ENCODE measurements at regions not wholly inside any gene's neighbourhood (a gene's known extent, or its start where the extent isn't known, plus 50 kb on each side); places are given as distances from the start of the nearest gene placed in this dataset.

DNA sequence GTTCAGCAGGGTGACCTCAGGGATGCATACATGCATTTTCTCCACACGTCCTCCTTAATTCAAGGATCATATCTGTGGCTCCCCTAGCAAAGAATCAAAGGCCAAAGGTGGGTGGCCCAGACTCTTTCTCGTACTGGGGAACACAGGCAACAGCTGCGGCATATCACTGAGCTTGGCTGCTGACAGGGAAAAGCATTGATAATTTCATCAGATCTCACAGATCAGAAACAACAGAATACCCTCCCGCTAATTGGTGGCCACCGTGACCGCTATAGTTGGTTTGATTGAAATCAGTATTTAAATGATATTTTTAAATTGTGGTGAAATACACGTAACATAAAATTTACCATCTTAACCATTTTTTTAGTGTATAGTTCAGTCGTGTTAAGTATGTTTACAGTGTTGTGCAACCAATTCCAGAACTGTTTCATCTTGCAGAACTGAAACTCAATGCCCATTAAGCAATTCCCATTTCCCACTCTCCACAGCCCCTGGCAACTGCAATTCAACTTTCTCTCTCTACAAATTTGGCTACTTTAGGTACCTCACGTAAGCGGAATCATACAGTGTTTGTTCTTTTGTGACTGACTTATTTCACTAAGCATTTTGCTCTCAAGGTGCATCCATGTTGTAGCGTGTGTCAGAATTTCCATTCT is 74.7 kb upstream of the TMEM170B start (continued):
- TF ChIP-seq, protein P1, sequence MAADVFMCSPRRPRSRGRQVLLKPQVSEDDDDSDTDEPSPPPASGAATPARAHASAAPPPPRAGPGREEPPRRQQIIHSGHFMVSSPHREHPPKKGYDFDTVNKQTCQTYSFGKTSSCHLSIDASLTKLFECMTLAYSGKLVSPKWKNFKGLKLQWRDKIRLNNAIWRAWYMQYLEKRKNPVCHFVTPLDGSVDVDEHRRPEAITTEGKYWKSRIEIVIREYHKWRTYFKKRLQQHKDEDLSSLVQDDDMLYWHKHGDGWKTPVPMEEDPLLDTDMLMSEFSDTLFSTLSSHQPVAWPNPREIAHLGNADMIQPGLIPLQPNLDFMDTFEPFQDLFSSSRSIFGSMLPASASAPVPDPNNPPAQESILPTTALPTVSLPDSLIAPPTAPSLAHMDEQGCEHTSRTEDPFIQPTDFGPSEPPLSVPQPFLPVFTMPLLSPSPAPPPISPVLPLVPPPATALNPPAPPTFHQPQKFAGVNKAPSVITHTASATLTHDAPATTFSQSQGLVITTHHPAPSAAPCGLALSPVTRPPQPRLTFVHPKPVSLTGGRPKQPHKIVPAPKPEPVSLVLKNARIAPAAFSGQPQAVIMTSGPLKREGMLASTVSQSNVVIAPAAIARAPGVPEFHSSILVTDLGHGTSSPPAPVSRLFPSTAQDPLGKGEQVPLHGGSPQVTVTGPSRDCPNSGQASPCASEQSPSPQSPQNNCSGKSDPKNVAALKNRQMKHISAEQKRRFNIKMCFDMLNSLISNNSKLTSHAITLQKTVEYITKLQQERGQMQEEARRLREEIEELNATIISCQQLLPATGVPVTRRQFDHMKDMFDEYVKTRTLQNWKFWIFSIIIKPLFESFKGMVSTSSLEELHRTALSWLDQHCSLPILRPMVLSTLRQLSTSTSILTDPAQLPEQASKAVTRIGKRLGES (CRISPR knock-in tag; IDR thresholded peaks at IDR 0.05; ENCODE audit: borderline replicate concordance) = no peak
- TF ChIP-seq ZNF7 (CRISPR knock-in tag; IDR thresholded peaks at IDR 0.05) = no peak
- TF ChIP-seq, protein P2, sequence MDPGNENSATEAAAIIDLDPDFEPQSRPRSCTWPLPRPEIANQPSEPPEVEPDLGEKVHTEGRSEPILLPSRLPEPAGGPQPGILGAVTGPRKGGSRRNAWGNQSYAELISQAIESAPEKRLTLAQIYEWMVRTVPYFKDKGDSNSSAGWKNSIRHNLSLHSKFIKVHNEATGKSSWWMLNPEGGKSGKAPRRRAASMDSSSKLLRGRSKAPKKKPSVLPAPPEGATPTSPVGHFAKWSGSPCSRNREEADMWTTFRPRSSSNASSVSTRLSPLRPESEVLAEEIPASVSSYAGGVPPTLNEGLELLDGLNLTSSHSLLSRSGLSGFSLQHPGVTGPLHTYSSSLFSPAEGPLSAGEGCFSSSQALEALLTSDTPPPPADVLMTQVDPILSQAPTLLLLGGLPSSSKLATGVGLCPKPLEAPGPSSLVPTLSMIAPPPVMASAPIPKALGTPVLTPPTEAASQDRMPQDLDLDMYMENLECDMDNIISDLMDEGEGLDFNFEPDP (CRISPR knock-in tag; conservative IDR thresholded peaks at IDR 0.05) = no peak
- no peak for TF ChIP-seq ZNF703 (CRISPR knock-in tag; IDR thresholded peaks at IDR 0.05; ENCODE audit: borderline replicate concordance)
- no peak for TF ChIP-seq ZNF616 (CRISPR knock-in tag; IDR thresholded peaks at IDR 0.05; ENCODE audit: low read depth)
- no peak for TF ChIP-seq KLF15 (CRISPR knock-in tag; IDR thresholded peaks at IDR 0.05; ENCODE audit: borderline replicate concordance)
- TF ChIP-seq, protein P3, sequence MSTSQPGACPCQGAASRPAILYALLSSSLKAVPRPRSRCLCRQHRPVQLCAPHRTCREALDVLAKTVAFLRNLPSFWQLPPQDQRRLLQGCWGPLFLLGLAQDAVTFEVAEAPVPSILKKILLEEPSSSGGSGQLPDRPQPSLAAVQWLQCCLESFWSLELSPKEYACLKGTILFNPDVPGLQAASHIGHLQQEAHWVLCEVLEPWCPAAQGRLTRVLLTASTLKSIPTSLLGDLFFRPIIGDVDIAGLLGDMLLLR (CRISPR knock-in tag; IDR thresholded peaks at IDR 0.05) = no peak
- TF ChIP-seq ZNF3 (CRISPR knock-in tag; IDR thresholded peaks at IDR 0.05) = no peak
- no peak for TF ChIP-seq RBAK (CRISPR knock-in tag; IDR thresholded peaks at IDR 0.05)
- TF ChIP-seq ZNF20 (CRISPR knock-in tag; IDR thresholded peaks at IDR 0.05) = no peak
- TF ChIP-seq HNRNPK (IDR thresholded peaks at IDR 0.05; ENCODE audit: low read depth, low read length, poor library complexity, severe bottlenecking) = no peak
- TF ChIP-seq, protein P4, sequence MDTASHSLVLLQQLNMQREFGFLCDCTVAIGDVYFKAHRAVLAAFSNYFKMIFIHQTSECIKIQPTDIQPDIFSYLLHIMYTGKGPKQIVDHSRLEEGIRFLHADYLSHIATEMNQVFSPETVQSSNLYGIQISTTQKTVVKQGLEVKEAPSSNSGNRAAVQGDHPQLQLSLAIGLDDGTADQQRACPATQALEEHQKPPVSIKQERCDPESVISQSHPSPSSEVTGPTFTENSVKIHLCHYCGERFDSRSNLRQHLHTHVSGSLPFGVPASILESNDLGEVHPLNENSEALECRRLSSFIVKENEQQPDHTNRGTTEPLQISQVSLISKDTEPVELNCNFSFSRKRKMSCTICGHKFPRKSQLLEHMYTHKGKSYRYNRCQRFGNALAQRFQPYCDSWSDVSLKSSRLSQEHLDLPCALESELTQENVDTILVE (CRISPR knock-in tag; IDR thresholded peaks at IDR 0.05) = no peak; the same call in 1 of the 2 replicates
- TF ChIP-seq TARDBP (CRISPR knock-in tag; IDR thresholded peaks at IDR 0.05) = no peak
- no peak for TF ChIP-seq ZFAT (CRISPR knock-in tag; conservative IDR thresholded peaks at IDR 0.05)
- no peak for TF ChIP-seq ZBTB3 (CRISPR knock-in tag; IDR thresholded peaks at IDR 0.05; ENCODE audit: borderline replicate concordance, low read depth)
- TF ChIP-seq, protein P5, sequence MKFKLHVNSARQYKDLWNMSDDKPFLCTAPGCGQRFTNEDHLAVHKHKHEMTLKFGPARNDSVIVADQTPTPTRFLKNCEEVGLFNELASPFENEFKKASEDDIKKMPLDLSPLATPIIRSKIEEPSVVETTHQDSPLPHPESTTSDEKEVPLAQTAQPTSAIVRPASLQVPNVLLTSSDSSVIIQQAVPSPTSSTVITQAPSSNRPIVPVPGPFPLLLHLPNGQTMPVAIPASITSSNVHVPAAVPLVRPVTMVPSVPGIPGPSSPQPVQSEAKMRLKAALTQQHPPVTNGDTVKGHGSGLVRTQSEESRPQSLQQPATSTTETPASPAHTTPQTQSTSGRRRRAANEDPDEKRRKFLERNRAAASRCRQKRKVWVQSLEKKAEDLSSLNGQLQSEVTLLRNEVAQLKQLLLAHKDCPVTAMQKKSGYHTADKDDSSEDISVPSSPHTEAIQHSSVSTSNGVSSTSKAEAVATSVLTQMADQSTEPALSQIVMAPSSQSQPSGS (CRISPR knock-in tag; IDR thresholded peaks at IDR 0.05) = no peak
- TF ChIP-seq ZNF883 (CRISPR knock-in tag; IDR thresholded peaks at IDR 0.05; ENCODE audit: not compliant biosample characterization) = no peak
- 0 out of 2 replicates have a peak, but pooled peaks have one; percentile 30 for TF ChIP-seq ZNF350 (CRISPR knock-in tag; IDR thresholded peaks at IDR 0.05; ENCODE audit: borderline replicate concordance, low read depth)
- TF ChIP-seq, protein P6, sequence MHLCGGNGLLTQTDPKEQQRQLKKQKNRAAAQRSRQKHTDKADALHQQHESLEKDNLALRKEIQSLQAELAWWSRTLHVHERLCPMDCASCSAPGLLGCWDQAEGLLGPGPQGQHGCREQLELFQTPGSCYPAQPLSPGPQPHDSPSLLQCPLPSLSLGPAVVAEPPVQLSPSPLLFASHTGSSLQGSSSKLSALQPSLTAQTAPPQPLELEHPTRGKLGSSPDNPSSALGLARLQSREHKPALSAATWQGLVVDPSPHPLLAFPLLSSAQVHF (CRISPR knock-in tag; IDR thresholded peaks at IDR 0.05) = no peak
- TF ChIP-seq ZNF17 (CRISPR knock-in tag; IDR thresholded peaks at IDR 0.05) = no peak
- no peak for TF ChIP-seq XBP1 (CRISPR knock-in tag; IDR thresholded peaks at IDR 0.05)
- no peak for TF ChIP-seq RELA (CRISPR knock-in tag; IDR thresholded peaks at IDR 0.05)

Measured in HepG2 (cell line).